ENCODE measurements at regions not wholly inside any gene's neighbourhood (a gene's known extent, or its start where the extent isn't known, plus 50 kb on each side); places are given as distances from the start of the nearest gene placed in this dataset.
"Not testable (repeated sequence)": the region's sequence is repeated elsewhere in the genome, so short reads cannot be mapped to it uniquely, and the experiment has no call there.

- Histone ChIP-seq H3K9me3 (no peaks in the 10 kb centered on the region), H3K4me1 (no peaks in the 10 kb centered on the region), H3K27me3 (ENCODE audit: low read depth) (no peaks in the 10 kb centered on the region), H3K36me3 (no peaks in the 10 kb centered on the region), H3K4me3 (no peak overlapping the region), H3K27ac (no peak overlapping the region)
- no peak for ATAC-seq
- intact Hi-C loops (cut with DNase I): no loop called here
- TF ChIP-seq, protein P1, sequence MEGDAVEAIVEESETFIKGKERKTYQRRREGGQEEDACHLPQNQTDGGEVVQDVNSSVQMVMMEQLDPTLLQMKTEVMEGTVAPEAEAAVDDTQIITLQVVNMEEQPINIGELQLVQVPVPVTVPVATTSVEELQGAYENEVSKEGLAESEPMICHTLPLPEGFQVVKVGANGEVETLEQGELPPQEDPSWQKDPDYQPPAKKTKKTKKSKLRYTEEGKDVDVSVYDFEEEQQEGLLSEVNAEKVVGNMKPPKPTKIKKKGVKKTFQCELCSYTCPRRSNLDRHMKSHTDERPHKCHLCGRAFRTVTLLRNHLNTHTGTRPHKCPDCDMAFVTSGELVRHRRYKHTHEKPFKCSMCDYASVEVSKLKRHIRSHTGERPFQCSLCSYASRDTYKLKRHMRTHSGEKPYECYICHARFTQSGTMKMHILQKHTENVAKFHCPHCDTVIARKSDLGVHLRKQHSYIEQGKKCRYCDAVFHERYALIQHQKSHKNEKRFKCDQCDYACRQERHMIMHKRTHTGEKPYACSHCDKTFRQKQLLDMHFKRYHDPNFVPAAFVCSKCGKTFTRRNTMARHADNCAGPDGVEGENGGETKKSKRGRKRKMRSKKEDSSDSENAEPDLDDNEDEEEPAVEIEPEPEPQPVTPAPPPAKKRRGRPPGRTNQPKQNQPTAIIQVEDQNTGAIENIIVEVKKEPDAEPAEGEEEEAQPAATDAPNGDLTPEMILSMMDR (IDR thresholded peaks at IDR 0.05): no peak
- DNase-seq: no peak
These were observed 383.6 kb upstream of the GYPC start for GRCh38 chr2:126272401-126272800.

- no peaks in the 10 kb centered on the region for H3K4me1 ChIP-seq
- TF ChIP-seq, protein P1 (IDR thresholded peaks at IDR 0.05): no peak
- DNase-seq: no peak
- H3K36me3 ChIP-seq: no peaks in the 10 kb centered on the region
- no peaks in the 10 kb centered on the region for H3K9me3 ChIP-seq
- no peak overlapping the region for H3K4me3 ChIP-seq
- no peak for ATAC-seq
- H3K27me3 ChIP-seq (ENCODE audit: low read depth): no peaks in the 10 kb centered on the region
- intact Hi-C loops (cut with DNase I): no loop called here
- no peak overlapping the region for H3K27ac ChIP-seq
These were observed 380.9 kb upstream of the GYPC start for GRCh38 chr2:126275098-126275497.

GRCh38 chr2:126276268-126276667 lies 379.7 kb upstream of the GYPC start:
- intact Hi-C loops (cut with DNase I); H3K27ac ChIP-seq; H3K4me3 ChIP-seq; H3K9me3 ChIP-seq; H3K4me1 ChIP-seq; ATAC-seq; H3K27me3 ChIP-seq (ENCODE audit: low read depth); H3K36me3 ChIP-seq; DNase-seq: not testable (repeated sequence)

DNA sequence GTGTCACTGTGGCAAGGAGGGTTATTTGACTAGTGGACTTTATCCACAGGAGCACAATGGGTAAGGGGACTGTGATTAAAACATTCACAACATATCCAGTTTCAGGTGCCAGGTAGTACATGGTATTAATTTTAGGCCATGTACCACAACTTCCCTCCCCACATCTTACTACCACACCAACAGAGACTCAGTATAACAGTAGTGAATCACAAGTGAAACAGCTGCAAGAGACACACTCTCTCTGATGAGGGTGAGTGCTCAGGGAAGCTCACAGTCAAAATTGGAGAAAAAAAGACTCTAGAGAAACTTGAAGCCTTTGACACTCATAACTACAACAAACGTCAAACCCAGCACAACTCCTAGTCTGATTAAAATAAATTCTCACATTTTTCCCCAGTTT lies 367.6 kb upstream of the GYPC start:
- intact Hi-C loops (cut with DNase I): no loop called here
- Histone ChIP-seq H3K36me3 (no peaks in the 10 kb centered on the region), H3K9me3 (no peaks in the 10 kb centered on the region), H3K4me1 (no peaks in the 10 kb centered on the region), H3K27me3 (ENCODE audit: low read depth) (no peaks in the 10 kb centered on the region), H3K27ac (no peak overlapping the region), H3K4me3 (no peak overlapping the region)
- DNase-seq (no peak), ATAC-seq (no peak)
- TF ChIP-seq, protein P1 (IDR thresholded peaks at IDR 0.05): no peak

DNA sequence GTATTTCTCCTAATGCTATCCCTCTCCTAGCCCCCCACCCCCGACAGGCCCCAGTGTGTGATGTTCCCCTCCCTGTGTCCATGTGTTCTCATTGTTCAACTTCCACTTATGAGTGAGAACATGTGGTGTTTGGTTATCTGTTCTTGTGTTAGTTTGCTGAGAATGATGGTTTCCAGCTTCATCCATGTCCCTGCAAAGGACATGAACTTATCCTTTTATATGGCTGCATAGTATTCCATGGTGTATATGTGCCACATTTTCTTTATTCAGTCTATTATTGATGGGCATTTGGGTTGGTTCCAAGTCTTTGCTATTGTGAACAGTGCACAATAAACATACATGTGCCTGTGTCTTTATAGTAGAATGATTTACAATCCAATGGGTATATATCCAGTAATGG lies 362.0 kb upstream of the GYPC start:
- H3K36me3 ChIP-seq; H3K27me3 ChIP-seq (ENCODE audit: low read depth); DNase-seq; H3K9me3 ChIP-seq; H3K27ac ChIP-seq; H3K4me3 ChIP-seq; intact Hi-C loops (cut with DNase I); ATAC-seq; H3K4me1 ChIP-seq: not testable (repeated sequence)

DNA sequence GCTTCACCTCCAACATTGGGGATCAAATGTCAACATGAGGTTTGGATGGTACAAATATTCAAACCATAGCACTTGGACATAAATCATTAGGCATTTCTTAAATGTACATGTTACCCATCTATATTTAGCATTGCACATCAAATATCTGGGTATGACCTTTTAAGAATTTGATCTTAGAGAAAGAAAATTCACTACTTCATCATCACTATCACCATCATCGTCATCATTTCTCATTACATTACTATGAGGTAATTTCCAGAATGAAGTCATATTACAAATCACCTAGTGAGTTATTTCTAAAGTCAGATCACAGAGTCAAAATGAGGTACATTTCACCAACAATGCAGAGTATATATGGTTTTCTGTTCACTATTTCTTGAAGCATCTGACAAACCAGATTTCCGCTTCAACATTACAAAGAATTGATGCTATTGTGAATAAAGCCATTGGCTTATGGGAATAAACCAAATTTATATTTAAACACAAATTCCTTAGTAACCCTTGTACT lies 356.4 kb upstream of the GYPC start:
- Histone ChIP-seq H3K27ac (no peak overlapping the region), H3K4me1 (no peaks in the 10 kb centered on the region), H3K4me3 (no peak overlapping the region), H3K27me3 (ENCODE audit: low read depth) (no peaks in the 10 kb centered on the region), H3K36me3 (no peaks in the 10 kb centered on the region), H3K9me3 (no peaks in the 10 kb centered on the region)
- DNase-seq (no peak), ATAC-seq (no peak)
- intact Hi-C loops (cut with DNase I): no loop called here
- TF ChIP-seq, protein P1 (IDR thresholded peaks at IDR 0.05): no peak

DNA sequence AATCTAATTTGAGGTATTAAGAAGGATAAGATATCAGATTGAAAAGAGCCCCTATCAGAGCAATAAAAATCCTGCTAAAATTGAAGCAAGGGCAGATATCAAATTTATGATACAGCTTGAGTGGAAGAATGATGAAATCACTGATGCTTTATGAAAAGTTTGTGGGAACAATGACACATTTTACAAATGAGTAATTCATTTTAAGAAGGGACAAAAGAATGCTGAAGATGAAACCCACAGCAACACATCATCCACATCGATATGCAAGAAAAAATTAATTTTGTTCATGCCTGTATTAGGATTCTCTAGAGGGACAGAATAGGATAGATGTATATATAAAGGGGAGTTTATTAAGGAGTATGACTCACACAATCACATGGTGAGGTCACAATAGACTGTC lies 355.6 kb upstream of the GYPC start:
- no peaks in the 10 kb centered on the region for H3K4me1 ChIP-seq
- H3K27ac ChIP-seq: no peak overlapping the region
- no peak for DNase-seq
- no peaks in the 10 kb centered on the region for H3K27me3 ChIP-seq (ENCODE audit: low read depth)
- H3K4me3 ChIP-seq: no peak overlapping the region
- no peaks in the 10 kb centered on the region for H3K9me3 ChIP-seq
- H3K36me3 ChIP-seq: no peaks in the 10 kb centered on the region
- intact Hi-C loops (cut with DNase I): no loop called here
- TF ChIP-seq, protein P1 (IDR thresholded peaks at IDR 0.05): no peak
- ATAC-seq: no peak
